ENCODE measurements at regions not wholly inside any gene's neighbourhood (a gene's known extent, or its start where the extent isn't known, plus 50 kb on each side); places are given as distances from the start of the nearest gene placed in this dataset.

GRCh38 chr4:17373666-17374065 is 138.2 kb downstream of the QDPR start:
- Mint-ChIP-seq H3K27ac (no peak overlapping the region), H3K9me3 (no peaks in the 10 kb centered on the region), H3K36me3 (no peaks in the 10 kb centered on the region), H3K4me1 (ENCODE audit: low read depth) (peaks cover 5% of the 10 kb centered on the region), H3K27me3 (no peaks in the 10 kb centered on the region), H3K4me3 (no peak overlapping the region)
- intact Hi-C loops (cut with micrococcal nuclease) = no loop called here
- no peak for DNase-seq
- CTCF ChIA-PET = interaction anchor here (0.8 to 1.1 kb wide), 2 partner anchors 26 to 74 kb away, joined by 3 to 4 read pairs; no protein-coding TSS in a partner anchor
- POLR2A ChIA-PET = no interaction called here

GRCh38 chr4:17370818-17371217 is 141.1 kb downstream of the QDPR start:
- H3K36me3 Mint-ChIP-seq = no peaks in the 10 kb centered on the region
- no peak for DNase-seq
- intact Hi-C loops (cut with micrococcal nuclease) = no loop called here
- ChIA-PET POLR2A (no interaction called here), CTCF (no interaction called here)
- no peak overlapping the region for H3K4me3 Mint-ChIP-seq
- H3K27ac Mint-ChIP-seq = no peak overlapping the region
- H3K9me3 Mint-ChIP-seq = no peaks in the 10 kb centered on the region
- peaks cover 5% of the 10 kb centered on the region for H3K4me1 Mint-ChIP-seq (ENCODE audit: low read depth)
- H3K27me3 Mint-ChIP-seq = no peaks in the 10 kb centered on the region

- Mint-ChIP-seq H3K27ac (no peak overlapping the region), H3K4me3 (no peak overlapping the region), H3K9me3 (no peaks in the 10 kb centered on the region), H3K4me1 (ENCODE audit: low read depth) (no peaks in the 10 kb centered on the region), H3K27me3 (peaks cover 1% of the 10 kb centered on the region), H3K36me3 (no peaks in the 10 kb centered on the region)
- intact Hi-C loops (cut with micrococcal nuclease) = no loop called here
- POLR2A ChIA-PET = no interaction called here
- no peak for DNase-seq
- CTCF ChIA-PET = interaction anchor here (1.0 kb wide), 1 partner anchor 104 kb away, joined by 3 read pairs; no protein-coding TSS in a partner anchor
These were observed 143.5 kb downstream of the QDPR start for GRCh38 chr4:17368408-17368807.

- no peak overlapping the region for H3K27ac Mint-ChIP-seq
- no peak overlapping the region for H3K4me3 Mint-ChIP-seq
- peaks cover 3% of the 10 kb centered on the region for H3K27me3 Mint-ChIP-seq
- CTCF ChIA-PET = interaction anchor here (1.0 kb wide), 1 partner anchor 105 kb away, joined by 3 read pairs; no protein-coding TSS in a partner anchor
- H3K36me3 Mint-ChIP-seq = no peaks in the 10 kb centered on the region
- intact Hi-C loops (cut with micrococcal nuclease) = no loop called here
- no peaks in the 10 kb centered on the region for H3K9me3 Mint-ChIP-seq
- DNase-seq = no peak
- POLR2A ChIA-PET = no interaction called here
- peaks cover 6% of the 10 kb centered on the region for H3K4me1 Mint-ChIP-seq (ENCODE audit: low read depth)
These were observed 144.7 kb downstream of the QDPR start for GRCh38 chr4:17367201-17367600.

GRCh38 chr4:17366496-17366895 is 145.4 kb downstream of the QDPR start:
- Mint-ChIP-seq H3K9me3 (no peaks in the 10 kb centered on the region), H3K27me3 (peaks cover 3% of the 10 kb centered on the region), H3K36me3 (no peaks in the 10 kb centered on the region), H3K4me3 (no peak overlapping the region), H3K4me1 (ENCODE audit: low read depth) (peaks cover 9% of the 10 kb centered on the region), H3K27ac (no peak overlapping the region)
- intact Hi-C loops (cut with micrococcal nuclease) = no loop called here
- CTCF ChIA-PET = interaction anchor here (0.6 kb wide), 1 partner anchor 768 kb away, joined by 3 read pairs; no protein-coding TSS in a partner anchor
- DNase-seq = no peak
- POLR2A ChIA-PET = no interaction called here

- peaks cover 2% of the 10 kb centered on the region for H3K9me3 Mint-ChIP-seq
- no peak overlapping the region for H3K4me3 Mint-ChIP-seq
- intact Hi-C loops (cut with micrococcal nuclease) = no loop called here
- CTCF ChIA-PET = no interaction called here
- DNase-seq = no peak
- peaks cover 8% of the 10 kb centered on the region for H3K27me3 Mint-ChIP-seq
- no peak overlapping the region for H3K27ac Mint-ChIP-seq
- POLR2A ChIA-PET = no interaction called here
- H3K36me3 Mint-ChIP-seq = no peaks in the 10 kb centered on the region
- peaks cover 9% of the 10 kb centered on the region for H3K4me1 Mint-ChIP-seq (ENCODE audit: low read depth)
These were observed 149.5 kb downstream of the QDPR start for GRCh38 chr4:17362430-17362829.

- peaks cover 2% of the 10 kb centered on the region for H3K9me3 Mint-ChIP-seq
- POLR2A ChIA-PET = no interaction called here
- CTCF ChIA-PET = interaction anchor here (0.6 to 1.1 kb wide), 2 partner anchors 89 to 93 kb away, joined by 3 to 4 read pairs; no protein-coding TSS in a partner anchor
These were observed 153.6 kb downstream of the QDPR start for GRCh38 chr4:17358241-17358640.

GRCh38 chr4:17356926-17357325 is 155.0 kb downstream of the QDPR start:
- no peak for DNase-seq
- CTCF ChIA-PET = interaction anchor here (1.5 kb wide), 1 partner anchor 9 kb away, joined by 4 read pairs; no protein-coding TSS in a partner anchor
- POLR2A ChIA-PET = no interaction called here
- Mint-ChIP-seq H3K4me3 (no peak overlapping the region), H3K27me3 (peaks cover 10% of the 10 kb centered on the region), H3K4me1 (ENCODE audit: low read depth) (no peaks in the 10 kb centered on the region), H3K27ac (no peak overlapping the region), H3K9me3 (peaks cover 2% of the 10 kb centered on the region), H3K36me3 (no peaks in the 10 kb centered on the region)
- intact Hi-C loops (cut with micrococcal nuclease) = no loop called here

More at GRCh38 chr4:17358241-17358640, 153.6 kb downstream of the QDPR start:
- no peak overlapping the region for H3K4me3 Mint-ChIP-seq
- peaks cover 12% of the 10 kb centered on the region for H3K27me3 Mint-ChIP-seq
- no peak overlapping the region for H3K27ac Mint-ChIP-seq
- DNase-seq = no peak
- H3K36me3 Mint-ChIP-seq = no peaks in the 10 kb centered on the region
- intact Hi-C loops (cut with micrococcal nuclease) = no loop called here
- H3K4me1 Mint-ChIP-seq (ENCODE audit: low read depth) = peaks cover 9% of the 10 kb centered on the region

GRCh38 chr4:17352357-17352756 is 159.5 kb downstream of the QDPR start:
- no peak for DNase-seq
- Mint-ChIP-seq H3K9me3 (no peaks in the 10 kb centered on the region), H3K27me3 (peaks cover 5% of the 10 kb centered on the region), H3K4me1 (ENCODE audit: low read depth) (no peaks in the 10 kb centered on the region), H3K27ac (no peak overlapping the region), H3K36me3 (no peaks in the 10 kb centered on the region), H3K4me3 (no peak overlapping the region)
- intact Hi-C loops (cut with micrococcal nuclease) = no loop called here
- CTCF ChIA-PET = interaction anchor here (0.9 kb wide), 1 partner anchor 120 kb away, joined by 3 read pairs; no protein-coding TSS in a partner anchor
- POLR2A ChIA-PET = no interaction called here

GRCh38 chr4:17347445-17347844 is 164.4 kb downstream of the QDPR start:
- ChIA-PET CTCF (interaction anchor here (0.6 to 4.3 kb wide), 12 partner anchors 10 to 127 kb away, joined by 3 to 28 read pairs (median 3); no protein-coding TSS in a partner anchor), POLR2A (no interaction called here)
- Mint-ChIP-seq H3K36me3 (no peaks in the 10 kb centered on the region), H3K27ac (no peak overlapping the region), H3K9me3 (no peaks in the 10 kb centered on the region), H3K4me1 (ENCODE audit: low read depth) (no peaks in the 10 kb centered on the region), H3K27me3 (no peaks in the 10 kb centered on the region), H3K4me3 (no peak overlapping the region)
- intact Hi-C loops (cut with micrococcal nuclease) = loop anchor here (1.0 kb wide), 2 partner anchors 100 to 125 kb away; no protein-coding TSS in a partner anchor
- peak; percentile 42 for DNase-seq

- no peak for DNase-seq
- H3K36me3 Mint-ChIP-seq = no peaks in the 10 kb centered on the region
- H3K4me1 Mint-ChIP-seq (ENCODE audit: low read depth) = peaks cover 32% of the 10 kb centered on the region
- no peak overlapping the region for H3K4me3 Mint-ChIP-seq
- no peaks in the 10 kb centered on the region for H3K27me3 Mint-ChIP-seq
- intact Hi-C loops (cut with micrococcal nuclease) = loop anchor here (5.0 to 10.0 kb wide), 2 partner anchors 683 to 1565 kb away; partner anchors contain the start of genes CD38 and LCORL
- ChIA-PET POLR2A (no interaction called here), CTCF (no interaction called here)
- no peak overlapping the region for H3K27ac Mint-ChIP-seq
- H3K9me3 Mint-ChIP-seq = no peaks in the 10 kb centered on the region
These were observed 172.5 kb downstream of the QDPR start for GRCh38 chr4:17339376-17339775.

GRCh38 chr4:17336986-17337385 is 174.9 kb downstream of the QDPR start:
- peaks cover 33% of the 10 kb centered on the region for H3K4me1 Mint-ChIP-seq (ENCODE audit: low read depth)
- no peaks in the 10 kb centered on the region for H3K36me3 Mint-ChIP-seq
- H3K4me3 Mint-ChIP-seq = peak overlapping the region; percentile 20

GRCh38 chr4:17336524-17336961 is 175.3 kb downstream of the QDPR start:
- intact Hi-C loops (cut with micrococcal nuclease) = loop anchor here (1.0 to 10.0 kb wide), 6 partner anchors 12 to 1562 kb away; partner anchors contain the start of genes CD38, DCAF16, LAP3 and LCORL
- H3K4me1 Mint-ChIP-seq (ENCODE audit: low read depth) = peaks cover 33% of the 10 kb centered on the region
- peak overlapping the region; percentile 75 for H3K27ac Mint-ChIP-seq
- POLR2A ChIA-PET = no interaction called here
- H3K27me3 Mint-ChIP-seq = no peaks in the 10 kb centered on the region
- CTCF ChIA-PET = interaction anchor here (1.3 to 2.8 kb wide), 2 partner anchors 12 to 111 kb away, joined by 3 to 10 read pairs; no protein-coding TSS in a partner anchor
- H3K36me3 Mint-ChIP-seq = no peaks in the 10 kb centered on the region
- H3K9me3 Mint-ChIP-seq = no peaks in the 10 kb centered on the region
- DNase-seq = peak; percentile 87
- peak overlapping the region; percentile 44 for H3K4me3 Mint-ChIP-seq

More at GRCh38 chr4:17336986-17337385, 174.9 kb downstream of the QDPR start:
- no peak for DNase-seq
- CTCF ChIA-PET = interaction anchor here (0.9 to 2.8 kb wide), 3 partner anchors 10 to 111 kb away, joined by 3 to 10 read pairs (median 3); no protein-coding TSS in a partner anchor
- no peaks in the 10 kb centered on the region for H3K9me3 Mint-ChIP-seq
- intact Hi-C loops (cut with micrococcal nuclease) = loop anchor here (1.0 to 10.0 kb wide), 6 partner anchors 13 to 1562 kb away; partner anchors contain the start of genes CD38, DCAF16, LAP3 and LCORL
- no peaks in the 10 kb centered on the region for H3K27me3 Mint-ChIP-seq
- peak overlapping the region; percentile 75 for H3K27ac Mint-ChIP-seq
- POLR2A ChIA-PET = no interaction called here
